Bronchial epithelial cell (primary cell): ENCODE measurements at regions not wholly inside any gene's neighbourhood (a gene's known extent, or its start where the extent isn't known, plus 50 kb on each side); places are given as distances from the start of the nearest gene placed in this dataset.
A peak's percentile ranks its signal among the peaks of the same experiment; 100 is the strongest.

ENCODE experiments used
- DNase-seq: peaks from one replicate; pipeline ENCODE4 v3.0.0-alpha.2; 2010; ENCODE audit warnings: low read depth
- FAIRE-seq: peaks from 2 replicates; lab custom pipeline; 2011; peaks lifted over from hg19 to GRCh38; lab: Jason Lieb, UNC
- H3K27me3 ChIP-seq: 2 replicates; pipeline ENCODE4 v1.5.1; 2011; ENCODE audit warnings: low read length; ENCODE audit not compliant: control insufficient read depth, insufficient read depth
- H3K36me3 ChIP-seq: 2 replicates; pipeline ENCODE4 v1.5.1; 2011; ENCODE audit warnings: low read length; ENCODE audit not compliant: control insufficient read depth, insufficient read depth
- H3K4me3 ChIP-seq: 2 replicates; pipeline ENCODE4 v1.5.1; 2011; ENCODE audit warnings: mild to moderate bottlenecking, low read depth, low read length, control low read depth
- CTCF ChIP-seq: IDR thresholded peaks from 2 replicates; pipeline ENCODE4 v1.5.1; 2011; ENCODE audit warnings: mild to moderate bottlenecking, moderate library complexity, low read length, control low read depth, inconsistent platforms; ENCODE audit not compliant: insufficient read depth, severe bottlenecking

DNA sequence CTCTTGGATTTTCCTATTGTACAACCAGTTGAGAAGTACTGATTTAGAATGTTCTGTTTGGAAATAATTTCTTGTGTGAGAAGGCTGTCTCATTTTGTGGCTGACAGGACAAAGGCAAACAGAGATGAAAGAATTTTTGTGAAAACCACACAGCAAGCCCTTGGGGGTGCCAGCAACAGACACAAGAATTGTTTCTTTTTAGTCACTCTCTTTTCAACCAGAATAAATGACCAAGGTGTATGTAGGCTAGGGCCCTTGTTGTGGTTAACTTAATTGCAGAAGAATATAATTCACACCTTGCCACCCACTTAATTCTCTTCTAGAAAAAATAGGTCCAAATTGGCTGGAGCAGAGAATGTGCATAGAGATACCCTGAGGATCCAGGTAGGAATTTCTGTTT, 329.4 kb upstream of the TBC1D5 start:
- TF ChIP-seq CTCF, result no peak
- H3K36me3 ChIP-seq, result no peaks in the 10 kb centered on the region
- no peaks in the 10 kb centered on the region for H3K27me3 ChIP-seq
- FAIRE-seq (no peak), DNase-seq (no peak)
- no peak overlapping the region for H3K4me3 ChIP-seq

- no peaks in the 10 kb centered on the region for H3K27me3 ChIP-seq
- TF ChIP-seq CTCF, result no peak
- FAIRE-seq (no peak), DNase-seq (no peak)
- no peak overlapping the region for H3K4me3 ChIP-seq
- H3K36me3 ChIP-seq, result no peaks in the 10 kb centered on the region
These were observed 328.5 kb upstream of the TBC1D5 start for GRCh38 chr3:18070944-18071343.

DNA sequence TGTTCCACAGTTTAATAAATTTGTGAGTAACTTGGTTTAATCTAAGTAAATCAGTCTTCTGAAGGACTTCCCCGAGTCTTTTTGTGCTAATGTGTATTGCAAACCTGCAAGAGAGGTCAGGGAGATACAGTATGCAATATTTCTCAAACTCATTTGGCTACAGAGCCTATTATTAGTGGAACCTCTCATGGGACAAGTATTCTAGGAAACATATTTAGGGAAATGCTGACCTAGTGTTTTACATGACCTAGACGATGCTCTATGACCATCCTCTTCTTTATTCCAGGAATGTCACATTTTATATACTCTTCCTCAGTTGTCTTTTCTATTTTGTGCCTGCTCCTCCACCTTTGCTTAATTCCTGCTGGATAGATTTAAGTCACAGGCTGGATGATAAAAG, 327.8 kb upstream of the TBC1D5 start:
- Histone ChIP-seq H3K4me3 (no peak overlapping the region), H3K27me3 (no peaks in the 10 kb centered on the region), H3K36me3 (no peaks in the 10 kb centered on the region)
- TF ChIP-seq CTCF, result no peak
- DNase-seq, result no peak
- FAIRE-seq, result no peak

DNA sequence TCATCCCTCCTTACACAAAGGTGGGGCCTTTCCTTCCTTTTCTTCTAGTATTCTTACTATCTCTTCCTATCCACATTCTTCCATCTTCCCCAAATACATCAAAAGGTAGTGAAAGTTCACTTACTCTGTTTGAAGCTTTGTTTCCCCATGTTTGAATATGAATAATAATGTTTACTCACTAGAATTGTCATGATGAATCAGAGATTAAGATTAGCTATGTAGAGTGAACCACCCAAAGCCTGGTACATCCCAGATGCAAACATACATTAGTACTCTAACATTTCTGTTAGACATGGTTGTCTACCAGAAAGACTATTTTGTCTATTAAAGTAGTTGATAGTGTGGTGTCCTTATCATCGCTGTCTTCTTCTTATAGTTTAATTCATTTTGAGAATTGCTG, 327.1 kb upstream of the TBC1D5 start:
- Histone ChIP-seq H3K36me3 (no peaks in the 10 kb centered on the region), H3K4me3 (no peak overlapping the region), H3K27me3 (no peaks in the 10 kb centered on the region)
- FAIRE-seq (no peak), DNase-seq (peak; percentile 86)
- no peak for TF ChIP-seq CTCF

- no peaks in the 10 kb centered on the region for H3K27me3 ChIP-seq
- no peaks in the 10 kb centered on the region for H3K36me3 ChIP-seq
- H3K4me3 ChIP-seq, result no peak overlapping the region
- peak; percentile 62 for DNase-seq
- no peak for TF ChIP-seq CTCF
- no peak for FAIRE-seq
These were observed 324.6 kb upstream of the TBC1D5 start for GRCh38 chr3:18066899-18067582.

DNA sequence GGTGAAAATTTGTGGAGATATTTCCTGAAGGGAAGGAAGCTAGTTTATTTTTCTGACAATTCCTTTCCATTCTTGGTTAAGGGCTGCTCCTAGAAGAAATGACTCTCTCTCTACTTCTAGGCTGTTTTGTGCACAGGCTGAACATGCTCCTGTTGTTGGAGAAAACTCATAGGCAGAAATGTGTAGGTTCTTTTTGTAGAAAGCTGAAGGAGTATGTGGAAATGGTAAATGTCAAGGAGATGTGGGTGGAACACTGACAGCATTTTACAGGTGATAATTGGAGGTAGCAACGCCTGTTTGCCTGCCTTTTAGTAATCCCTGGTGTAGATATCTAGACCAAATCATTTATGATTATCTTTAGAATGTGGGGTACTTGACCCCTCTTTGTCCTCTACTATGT, 322.2 kb upstream of the TBC1D5 start:
- no peaks in the 10 kb centered on the region for H3K36me3 ChIP-seq
- no peaks in the 10 kb centered on the region for H3K27me3 ChIP-seq
- no peak for FAIRE-seq
- no peak for DNase-seq
- H3K4me3 ChIP-seq, result no peak overlapping the region
- TF ChIP-seq CTCF, result no peak
